Heart left ventricle (tissue), 13 donors: ENCODE measurements at regions not wholly inside any gene's neighbourhood (a gene's known extent, or its start where the extent isn't known, plus 50 kb on each side); places are given as distances from the start of the nearest gene placed in this dataset.

Experiments
- CTCF ChIP-seq, 12 donors: fragments of 200-600 bp; sonication (generic) in 4 of 12; IDR thresholded peaks; one replicate each; pipeline versions ENCODE4 v1.5.0 to v1.8.0; 2018 to 2022; ENCODE audit warnings: antibody characterized with exemption in 12 of 12, mild to moderate bottlenecking in 5 of 12
- POLR2A ChIP-seq, 2 donors: fragments of 450-650 bp; IDR thresholded peaks; one replicate each; pipeline ENCODE4 v1.6.1; 2017; ENCODE audit warnings: antibody characterized with exemption in 2 of 2, mild to moderate bottlenecking in 2 of 2, moderate library complexity in 2 of 2
- donor health status: ischemic (EF 13 %, LVEDD 7.1; RV severe dilation, severe dysfunction).
- donor health status: DM: no; HTN: yes; CAD: no.
- donor health status: DM: no; HTN: no; CAD: no.
- donor health status: ischemic (EF 25% LVEDD 6.9; RV normal size, moderate dysfunction).
- donor health status: ischemic (EF 25% LVEDD 5.7; RV mildly dilated, moderate dysfunction).
- donor health status: ischemic (EF 35%, LVEDD 5.7; RV mildly dilated, moderate dysfunction).
- donor health status: nonischemic (EF 11% LVEDD 7.7; RV severe dilation, severe dysfunction).
- donor health status: DM: yes; HTN: yes; CAD: no.
- donor health status: PGD.
- donor health status: ischemic (EF 29% LVEDD 5.4; RV normal size, mild dysfunction).
- donor health status: nonischemic (EF 23%, LVEDD 6.1; RV moderate dilation, normal function).

GRCh38 chr9:88891040-88891439 is 100.2 kb upstream of the S1PR3 start:
- TF ChIP-seq CTCF (IDR thresholded peaks at IDR 0.05) (no peak), POLR2A (IDR thresholded peaks at IDR 0.05) (no peak)
